ENCODE measurements at regions not wholly inside any gene's neighbourhood (a gene's known extent, or its start where the extent isn't known, plus 50 kb on each side); places are given as distances from the start of the nearest gene placed in this dataset.
"Not testable (repeated sequence)": the region's sequence is repeated elsewhere in the genome, so short reads cannot be mapped to it uniquely, and the experiment has no call there.

GRCh38 chr13:110976785-110977184 lies 61.9 kb upstream of the ANKRD10 start:
- H3K36me3 ChIP-seq (ENCODE audit: control insufficient read depth, insufficient read depth, low read length) = no peaks in the 10 kb centered on the region
- H3K27me3 ChIP-seq (replicated peaks; ENCODE audit: control insufficient read depth, insufficient read depth, low read length) = no peaks in the 10 kb centered on the region
- Mint-ChIP-seq H3K4me3 (ENCODE audit: unreplicated experiment) (no peak overlapping the region), H3K27ac (ENCODE audit: unreplicated experiment) (no peak overlapping the region), H3K36me3 (ENCODE audit: insufficient read depth, unreplicated experiment) (no peaks in the 10 kb centered on the region), H3K9me3 (ENCODE audit: unreplicated experiment) (no peaks in the 10 kb centered on the region), H3K27me3 (ENCODE audit: insufficient read depth, unreplicated experiment) (peaks cover 10% of the 10 kb centered on the region), H3K4me1 (ENCODE audit: low read depth, unreplicated experiment) (no peaks in the 10 kb centered on the region)
- no peaks in the 10 kb centered on the region for H3K9me3 ChIP-seq
- no peak for TF ChIP-seq CTCF (IDR thresholded peaks at IDR 0.05; ENCODE audit: insufficient read depth in 1 of 2, low read depth in 1 of 2, low read length in 1 of 2, severe bottlenecking in 1 of 2, unreplicated experiment in 1 of 2)
- CTCF ChIA-PET = no interaction called here
- intact Hi-C loops (cut with micrococcal nuclease; ENCODE audit: unreplicated experiment) = no loop called here
- no peak overlapping the region for H3K4me3 ChIP-seq (ENCODE audit: low read depth, low read length)
- no peak for DNase-seq
- POLR2A ChIA-PET = no interaction called here
- BruUV-seq (replicated peaks) = no TSS peak
- no peaks in the 10 kb centered on the region for H3K4me1 ChIP-seq

- Mint-ChIP-seq H3K27me3 (ENCODE audit: insufficient read depth, unreplicated experiment) (peaks cover 6% of the 10 kb centered on the region), H3K27ac (ENCODE audit: unreplicated experiment) (no peak overlapping the region), H3K4me1 (ENCODE audit: low read depth, unreplicated experiment) (no peaks in the 10 kb centered on the region), H3K9me3 (ENCODE audit: unreplicated experiment) (peaks cover 2% of the 10 kb centered on the region), H3K4me3 (ENCODE audit: unreplicated experiment) (no peak overlapping the region), H3K36me3 (ENCODE audit: insufficient read depth, unreplicated experiment) (no peaks in the 10 kb centered on the region)
- no peak for DNase-seq
- no peaks in the 10 kb centered on the region for H3K4me1 ChIP-seq
- no peaks in the 10 kb centered on the region for H3K36me3 ChIP-seq (ENCODE audit: control insufficient read depth, insufficient read depth, low read length)
- CTCF ChIA-PET = no interaction called here
- TF ChIP-seq CTCF (IDR thresholded peaks at IDR 0.05; ENCODE audit: insufficient read depth in 1 of 2, low read depth in 1 of 2, low read length in 1 of 2, severe bottlenecking in 1 of 2, unreplicated experiment in 1 of 2) = no peak
- POLR2A ChIA-PET = no interaction called here
- H3K27me3 ChIP-seq (replicated peaks; ENCODE audit: control insufficient read depth, insufficient read depth, low read length) = no peaks in the 10 kb centered on the region
- intact Hi-C loops (cut with micrococcal nuclease; ENCODE audit: unreplicated experiment) = no loop called here
- no peaks in the 10 kb centered on the region for H3K9me3 ChIP-seq
- H3K4me3 ChIP-seq (ENCODE audit: low read depth, low read length) = no peak overlapping the region
- no TSS peak for BruUV-seq (replicated peaks)
Observed at GRCh38 chr13:110973007-110973700, 58.3 kb upstream of the ANKRD10 start.

GRCh38 chr13:110971486-110971885 lies 56.6 kb upstream of the ANKRD10 start:
- H3K27me3 ChIP-seq (replicated peaks; ENCODE audit: control insufficient read depth, insufficient read depth, low read length) = no peaks in the 10 kb centered on the region
- Mint-ChIP-seq H3K4me3 (ENCODE audit: unreplicated experiment) (no peak overlapping the region), H3K4me1 (ENCODE audit: low read depth, unreplicated experiment) (peaks cover 6% of the 10 kb centered on the region), H3K27ac (ENCODE audit: unreplicated experiment) (no peak overlapping the region), H3K27me3 (ENCODE audit: insufficient read depth, unreplicated experiment) (peaks cover 4% of the 10 kb centered on the region), H3K36me3 (ENCODE audit: insufficient read depth, unreplicated experiment) (no peaks in the 10 kb centered on the region), H3K9me3 (ENCODE audit: unreplicated experiment) (peaks cover 19% of the 10 kb centered on the region)
- no peaks in the 10 kb centered on the region for H3K9me3 ChIP-seq
- no peaks in the 10 kb centered on the region for H3K36me3 ChIP-seq (ENCODE audit: control insufficient read depth, insufficient read depth, low read length)
- no TSS peak for BruUV-seq (replicated peaks)
- POLR2A ChIA-PET = no interaction called here
- intact Hi-C loops (cut with micrococcal nuclease; ENCODE audit: unreplicated experiment) = no loop called here
- TF ChIP-seq CTCF (IDR thresholded peaks at IDR 0.05; ENCODE audit: insufficient read depth in 1 of 2, low read depth in 1 of 2, low read length in 1 of 2, severe bottlenecking in 1 of 2, unreplicated experiment in 1 of 2) = no peak
- peaks cover 6% of the 10 kb centered on the region; the same call in 1 of the 2 replicates for H3K4me1 ChIP-seq
- no peak overlapping the region for H3K4me3 ChIP-seq (ENCODE audit: low read depth, low read length)
- CTCF ChIA-PET = no interaction called here
- DNase-seq = no peak

GRCh38 chr13:110967156-110967855 lies 52.4 kb upstream of the ANKRD10 start:
- BruUV-seq (replicated peaks); intact Hi-C loops (cut with micrococcal nuclease; ENCODE audit: unreplicated experiment); H3K27me3 ChIP-seq (replicated peaks; ENCODE audit: control insufficient read depth, insufficient read depth, low read length); POLR2A ChIA-PET; H3K27ac Mint-ChIP-seq (ENCODE audit: unreplicated experiment); H3K36me3 ChIP-seq (ENCODE audit: control insufficient read depth, insufficient read depth, low read length); H3K36me3 Mint-ChIP-seq (ENCODE audit: insufficient read depth, unreplicated experiment); CTCF ChIA-PET; H3K4me3 ChIP-seq (ENCODE audit: low read depth, low read length); H3K4me3 Mint-ChIP-seq (ENCODE audit: unreplicated experiment); H3K27me3 Mint-ChIP-seq (ENCODE audit: insufficient read depth, unreplicated experiment): not testable (repeated sequence)
- H3K9me3 ChIP-seq = peaks cover 10% of the 10 kb centered on the region
- DNase-seq = peak in 1 of 2 experiments; percentile 14
- Mint-ChIP-seq H3K4me1 (ENCODE audit: low read depth, unreplicated experiment) (peaks cover 12% of the 10 kb centered on the region), H3K9me3 (ENCODE audit: unreplicated experiment) (peaks cover 34% of the 10 kb centered on the region)
- H3K4me1 ChIP-seq = peaks cover 20% of the 10 kb centered on the region

Data from Caco-2 (cell line).